Fibroblast of skin of right biceps (primary cell): ENCODE measurements at regions not wholly inside any gene's neighbourhood (a gene's known extent, or its start where the extent isn't known, plus 50 kb on each side); places are given as distances from the start of the nearest gene placed in this dataset.
A peak's percentile ranks its signal among the peaks of the same experiment; 100 is the strongest.

ENCODE experiments used
- DNase-seq: peaks from one replicate; pipeline ENCODE4 v3.0.0-alpha.2; 2013

DNA sequence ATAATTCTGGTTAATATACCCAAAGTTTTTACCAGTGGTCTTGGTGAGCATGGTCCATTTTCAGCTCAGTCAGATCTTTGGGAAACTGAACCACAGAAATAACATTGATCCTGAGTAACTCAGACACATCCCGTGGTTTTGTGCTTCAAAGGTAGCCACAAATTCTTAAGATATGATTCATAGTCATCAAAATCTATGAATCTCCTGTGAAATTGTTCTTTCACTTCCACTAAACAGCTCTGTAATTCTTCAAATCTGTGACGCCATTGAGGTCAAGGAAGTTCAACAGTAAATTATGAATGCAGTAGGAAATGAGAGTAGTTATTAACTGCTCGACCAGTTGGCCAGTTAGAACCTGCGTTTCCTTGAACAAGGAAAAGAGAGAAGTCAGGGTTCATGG lies 147.3 kb downstream of the IRS1 start:
- peak; percentile 97 for DNase-seq

DNA sequence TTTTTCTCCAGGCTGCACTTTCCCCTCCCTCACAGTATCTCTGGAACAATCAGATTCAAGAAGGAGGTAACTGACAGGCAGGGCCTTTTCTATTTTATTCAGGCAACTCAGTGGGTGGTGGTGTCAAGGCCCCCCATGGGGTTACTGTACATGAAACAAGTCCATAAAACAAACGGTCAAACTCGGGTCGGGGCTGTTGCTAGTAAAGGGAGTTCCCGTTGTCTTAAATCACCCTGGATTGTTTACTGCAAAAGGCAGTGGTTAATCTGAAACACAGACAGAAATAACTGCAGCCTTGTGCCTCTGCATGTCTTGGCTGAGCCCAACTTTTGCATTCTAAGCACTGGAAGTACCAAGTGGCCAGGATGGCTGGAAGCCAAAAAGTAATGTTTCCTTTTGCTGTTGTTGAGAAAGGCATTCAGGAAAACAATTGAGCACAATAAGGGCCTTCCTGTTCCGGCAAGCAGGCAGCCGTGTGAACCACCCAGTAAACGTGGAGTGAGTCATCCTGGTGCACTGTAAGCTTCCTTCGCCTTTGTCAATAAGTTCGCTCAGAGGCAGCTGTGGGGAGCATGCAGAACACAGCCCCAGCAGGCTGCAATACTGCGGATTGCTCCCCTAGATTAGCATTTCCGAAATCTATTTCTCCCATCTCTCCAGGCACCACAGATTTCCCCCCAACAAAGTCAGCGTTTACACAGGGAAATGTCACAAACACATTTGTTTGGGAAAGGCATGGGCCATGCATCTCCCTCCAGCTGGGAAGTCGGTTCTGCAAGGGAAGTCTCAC lies 149.6 kb downstream of the IRS1 start:
- peak; percentile 92 for DNase-seq

DNA sequence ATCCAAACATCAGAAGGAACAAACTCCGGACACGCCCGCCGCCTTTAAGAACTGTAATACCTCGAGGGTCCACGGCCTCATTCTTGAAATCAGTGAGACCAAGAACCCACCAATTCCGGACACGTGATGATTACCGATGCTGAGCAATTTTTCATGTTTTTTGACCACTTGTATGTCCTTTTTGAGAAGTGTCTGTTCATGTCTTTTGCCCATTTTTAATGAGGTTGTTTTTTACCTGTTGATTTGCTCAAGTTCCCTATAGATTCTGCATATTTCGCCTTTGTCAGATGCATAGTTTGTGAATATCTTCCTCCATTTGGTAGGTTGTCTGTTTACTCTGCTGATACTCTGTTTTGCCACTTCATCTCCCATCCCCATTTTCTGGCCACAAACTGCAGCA lies 150.4 kb downstream of the IRS1 start:
- no peak for DNase-seq

GRCh38 chr2:226647621-226648518 lies 151.8 kb downstream of the IRS1 start:
- DNase-seq: peak; percentile 44

DNA sequence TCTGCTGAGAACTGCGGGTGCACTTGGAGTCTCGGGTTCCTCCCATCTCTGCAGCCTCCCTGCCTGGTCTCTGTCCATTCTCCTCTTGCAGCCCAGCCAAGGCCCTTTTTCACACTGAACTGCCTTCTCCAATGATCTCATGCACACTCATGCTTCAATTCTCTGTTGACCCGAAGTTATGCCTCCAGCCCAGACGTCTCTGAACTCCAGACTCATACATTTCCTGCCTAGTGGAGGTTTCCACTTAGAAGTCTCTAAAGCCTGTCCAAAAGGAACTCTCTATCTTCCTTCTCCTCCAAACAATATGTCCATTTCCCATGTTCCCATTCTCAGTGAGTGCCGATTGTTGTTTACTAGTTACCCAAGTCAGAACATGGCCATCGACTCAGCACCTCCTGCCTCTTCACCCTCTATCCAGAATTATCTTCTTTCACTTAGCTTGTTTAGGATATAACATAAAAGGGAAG lies 155.2 kb downstream of the IRS1 start:
- peak; percentile 76 for DNase-seq

DNA sequence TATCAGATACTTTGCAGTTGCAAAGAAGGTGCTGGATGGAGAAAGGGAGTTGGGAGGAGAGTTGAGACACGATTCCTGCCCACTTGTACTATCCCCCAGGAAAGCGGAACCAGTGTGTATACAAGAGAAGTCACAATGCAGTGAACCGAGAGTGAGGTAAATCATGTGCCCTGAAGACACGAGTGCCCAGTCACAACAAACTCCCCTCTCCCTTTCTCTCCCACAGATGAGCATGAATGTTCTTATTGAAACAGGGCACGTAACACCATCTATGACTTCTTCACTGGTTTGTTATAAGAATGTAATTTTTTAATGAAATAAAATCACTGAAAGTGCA lies 155.7 kb downstream of the IRS1 start:
- no peak for DNase-seq

- no peak for DNase-seq
Measured at GRCh38 chr2:226643030-226643945, 156.3 kb downstream of the IRS1 start.

DNA sequence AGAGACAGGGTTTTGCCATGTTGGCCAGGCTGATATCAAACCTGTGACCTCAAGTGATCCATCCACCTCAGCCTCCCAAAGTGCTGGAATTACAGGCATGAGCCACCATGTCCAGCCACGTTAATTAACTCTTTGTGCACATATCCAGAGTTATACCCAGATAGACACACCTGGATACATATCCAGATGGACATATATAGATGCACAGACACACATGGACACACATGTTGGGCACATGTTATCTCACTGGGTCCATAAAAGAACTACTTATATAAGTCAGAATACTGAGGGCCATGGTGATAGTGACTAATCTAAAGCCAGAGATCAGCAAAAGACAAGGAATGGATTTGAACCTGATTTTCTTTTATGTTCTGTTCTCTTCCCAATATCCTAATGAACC lies 158.6 kb downstream of the IRS1 start:
- DNase-seq: no peak

DNA sequence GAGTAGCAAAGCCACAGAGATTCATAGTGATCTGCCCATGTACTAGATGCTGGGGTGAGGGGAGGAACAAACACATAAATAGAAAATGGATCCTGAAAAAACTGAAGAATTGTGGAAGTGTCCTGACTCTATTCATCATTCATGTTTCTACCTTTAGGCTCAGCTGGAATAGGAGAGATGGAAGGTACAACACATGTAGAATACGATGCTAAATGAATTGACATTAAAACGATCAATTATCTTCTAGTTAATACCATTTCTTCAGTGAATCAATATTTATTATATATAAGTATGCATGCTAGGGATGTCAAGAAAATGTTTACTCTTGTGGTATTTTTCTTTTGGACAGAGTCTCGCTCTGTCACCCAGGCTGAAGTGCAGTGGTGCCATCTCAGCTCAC lies 159.1 kb downstream of the IRS1 start:
- DNase-seq: no peak

- DNase-seq: no peak
Measured at GRCh38 chr2:226639550-226639949, 160.1 kb downstream of the IRS1 start.

DNA sequence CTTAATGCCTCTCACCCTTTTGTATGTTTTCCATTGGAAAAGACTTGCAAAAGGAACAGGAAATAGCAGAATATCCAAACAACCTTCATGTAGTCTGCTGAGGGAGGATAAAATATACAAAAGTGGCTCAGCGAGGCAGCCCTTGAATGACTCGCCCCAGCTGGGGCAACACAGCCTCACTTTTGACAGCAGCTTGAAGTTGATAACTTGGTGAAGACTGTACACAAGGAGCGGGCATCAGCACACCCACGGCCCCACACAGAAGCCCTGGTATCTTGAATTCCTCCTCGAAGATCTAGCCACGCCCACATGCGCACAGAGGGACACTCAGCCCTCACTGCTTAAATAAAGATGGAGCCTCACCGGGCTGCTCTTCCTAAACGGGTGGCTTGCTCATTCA lies 161.0 kb downstream of the IRS1 start:
- DNase-seq: no peak

DNA sequence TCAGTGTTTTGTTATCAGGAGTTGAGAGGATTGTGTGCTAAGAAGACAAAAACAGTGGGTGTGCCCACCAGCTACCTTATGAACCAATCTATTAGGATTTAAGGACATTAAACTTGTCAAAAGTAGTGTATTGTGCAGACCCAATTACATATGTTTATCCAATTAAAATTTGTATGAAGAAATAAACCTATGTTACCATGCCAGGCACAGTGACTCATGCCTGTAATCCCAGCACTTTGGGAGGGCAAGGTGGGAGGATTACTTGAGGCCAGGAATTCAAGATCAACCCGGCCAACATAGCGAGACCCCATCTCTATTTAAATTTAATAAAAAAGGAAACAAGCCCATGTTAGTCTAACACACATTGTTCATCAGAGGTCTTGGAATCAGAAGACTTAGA lies 162.2 kb downstream of the IRS1 start:
- DNase-seq: no peak

DNA sequence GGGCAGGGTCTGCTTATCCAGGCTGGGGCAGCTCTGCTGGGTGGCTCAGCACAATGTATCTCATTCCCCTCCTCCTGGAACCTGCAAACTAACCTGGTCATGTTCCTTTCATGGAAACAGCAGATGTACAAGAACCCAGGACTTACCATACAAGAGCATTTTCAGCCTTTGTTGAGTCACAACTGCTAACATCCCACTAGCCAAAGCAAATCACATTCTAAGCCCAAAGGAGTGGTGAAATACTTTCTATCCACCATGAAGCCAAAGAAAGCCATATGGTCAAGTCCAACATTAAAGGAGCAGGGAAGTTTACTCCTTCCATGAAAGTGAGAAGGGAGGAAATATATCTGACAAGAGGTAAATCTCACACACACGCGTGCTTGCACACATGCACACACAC lies 163.0 kb downstream of the IRS1 start:
- no peak for DNase-seq

DNA sequence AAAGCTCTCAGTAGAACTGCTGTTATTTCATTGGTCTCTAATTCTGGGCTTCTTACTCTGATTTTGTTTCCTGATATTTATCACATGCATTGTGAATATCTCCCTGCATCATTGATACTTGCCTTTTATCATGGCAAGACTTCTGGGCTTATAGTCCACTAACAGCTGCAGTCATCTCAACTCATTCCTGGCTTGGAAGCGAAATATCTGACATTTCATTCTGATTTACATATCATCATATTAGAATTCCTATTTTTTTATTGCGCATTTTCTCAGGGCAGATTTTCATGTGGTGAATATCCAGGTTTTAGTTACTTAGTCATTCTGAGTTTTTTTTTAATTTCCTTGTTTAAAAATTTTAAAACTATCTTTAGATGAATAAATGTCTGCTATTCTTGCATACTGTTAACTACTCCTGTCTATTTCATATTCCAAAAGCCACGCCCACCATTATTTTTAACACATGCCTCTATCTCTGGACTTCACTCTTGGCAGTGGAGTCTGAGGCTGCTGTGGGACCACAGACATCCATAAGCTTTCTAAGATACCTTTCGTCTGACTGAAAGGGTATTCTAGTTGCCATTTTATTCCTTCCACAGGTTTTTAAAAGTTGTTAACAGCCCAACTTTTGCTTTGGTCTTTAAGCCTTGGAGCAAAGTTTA lies 164.5 kb downstream of the IRS1 start:
- DNase-seq: no peak

DNA sequence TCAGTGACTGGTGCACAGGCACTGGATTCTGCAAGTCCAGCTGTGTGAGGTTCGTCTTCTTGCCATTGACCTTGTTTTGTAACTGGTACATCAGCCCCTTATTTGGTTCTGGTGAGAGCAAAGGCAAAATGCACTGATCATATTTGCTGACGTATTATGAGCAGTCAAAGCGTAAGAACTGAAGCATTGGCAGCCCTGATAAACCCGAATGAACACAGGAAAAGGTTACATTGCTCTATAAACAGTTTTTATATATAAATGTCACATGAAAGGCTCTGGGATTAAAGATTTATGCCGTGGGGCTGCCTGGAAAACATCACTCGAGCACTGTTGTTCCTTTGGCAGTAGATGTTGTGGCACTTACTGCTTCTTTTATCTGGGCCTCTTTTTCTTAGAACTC lies 167.9 kb downstream of the IRS1 start:
- no peak for DNase-seq

DNA sequence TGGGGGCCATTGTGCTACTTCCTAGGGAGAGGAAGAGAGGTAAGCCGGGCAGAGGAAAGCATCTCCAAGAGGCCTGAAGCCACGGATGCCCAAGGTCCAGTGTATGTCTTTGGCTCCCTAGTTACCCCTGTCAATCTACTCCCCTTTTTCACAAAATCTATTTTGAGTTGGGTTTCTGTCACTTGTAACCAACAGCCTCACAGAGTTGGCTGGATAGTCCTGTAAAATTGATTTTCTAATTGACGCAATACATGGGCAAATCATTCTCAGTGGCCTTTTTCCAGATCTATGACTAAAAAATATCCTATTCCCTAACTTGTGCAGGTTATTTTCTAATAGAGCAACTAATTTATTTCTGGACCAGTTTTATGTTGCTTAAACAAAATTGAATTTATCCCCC lies 168.4 kb downstream of the IRS1 start:
- DNase-seq: no peak

DNA sequence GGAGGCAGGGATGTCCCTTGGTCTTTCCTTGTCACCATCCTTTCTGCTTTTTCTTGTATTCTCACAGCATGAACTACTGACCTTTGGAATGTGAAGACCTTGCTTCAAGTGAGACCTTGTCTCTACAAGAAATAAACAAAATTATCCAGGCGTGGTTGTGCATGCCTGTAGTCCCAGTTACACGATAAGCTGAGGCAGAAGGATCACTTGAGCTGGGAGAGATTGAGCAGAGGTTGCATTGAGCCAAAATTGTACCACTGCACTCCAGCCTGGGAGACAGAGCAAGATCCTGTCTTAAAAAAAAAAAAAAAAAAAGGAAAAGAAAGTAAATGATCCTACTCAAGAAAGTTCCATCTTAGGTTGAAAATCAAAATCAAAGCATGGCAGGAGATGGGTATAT lies 173.7 kb downstream of the IRS1 start:
- DNase-seq: no peak

- peak; percentile 57 for DNase-seq
Measured at GRCh38 chr2:226623587-226624368, 175.8 kb downstream of the IRS1 start.

GRCh38 chr2:226622484-226622883 lies 177.1 kb downstream of the IRS1 start:
- DNase-seq: no peak

DNA sequence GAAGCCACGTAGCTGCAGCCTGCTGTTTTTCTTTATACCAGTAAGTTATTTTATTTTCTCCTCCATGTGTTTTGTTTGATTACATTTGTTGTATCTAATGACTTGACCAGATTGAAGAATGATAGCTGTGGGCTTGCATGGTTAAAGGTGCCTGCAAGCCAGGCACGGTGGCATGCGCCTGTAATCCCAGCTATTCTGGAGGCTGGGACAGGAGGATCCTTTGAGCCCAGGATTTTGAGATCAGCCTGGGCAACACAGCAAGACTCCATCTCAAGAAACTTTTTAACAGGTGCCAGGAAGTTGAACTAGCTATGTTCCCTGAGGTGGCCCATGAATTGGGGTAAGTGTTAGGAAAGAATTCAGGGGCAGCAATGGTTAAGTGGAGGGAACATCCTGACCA lies 179.4 kb downstream of the IRS1 start:
- DNase-seq: no peak

GRCh38 chr2:226619707-226620106 lies 179.9 kb downstream of the IRS1 start:
- no peak for DNase-seq
